ENCODE measurements at regions not wholly inside any gene's neighbourhood (a gene's known extent, or its start where the extent isn't known, plus 50 kb on each side); places are given as distances from the start of the nearest gene placed in this dataset.

GRCh38 chr3:72259755-72260587, 475.0 kb upstream of the PROK2 start:
- Histone ChIP-seq H3K36me3 (ENCODE audit: insufficient read depth, low read length, poor library complexity, severe bottlenecking) (no peaks in the 10 kb centered on the region), H3K27ac (ENCODE audit: low read depth, low read length, poor library complexity, severe bottlenecking) (no peak overlapping the region), H3K4me1 (ENCODE audit: insufficient read depth, low read length, poor library complexity, severe bottlenecking) (no peaks in the 10 kb centered on the region), H3K9me3 (ENCODE audit: low read depth, low read length, poor library complexity, severe bottlenecking) (no peaks in the 10 kb centered on the region), H3K27me3 (replicated peaks; ENCODE audit: insufficient read depth, low read depth, low read length, poor library complexity) (no peaks in the 10 kb centered on the region), H3K4me3 (ENCODE audit: low read depth, low read length, poor library complexity, severe bottlenecking) (no peak overlapping the region)
- no peak for TF ChIP-seq CTCF (conservative IDR thresholded peaks at IDR 0.05; ENCODE audit: low read depth, low read length)
- no TSS peak for BruUV-seq (replicated peaks)
- intact Hi-C loops (cut with micrococcal nuclease; ENCODE audit: unreplicated experiment), result loop anchor here (10.0 kb wide), 2 partner anchors 385 to 545 kb away; no protein-coding TSS in a partner anchor
- CTCF ChIA-PET, result no interaction called here
- DNase-seq (ENCODE audit: low spot score), result no peak
- POLR2A ChIA-PET (ENCODE audit: low non-redundant PET), result no interaction called here

GRCh38 chr3:72258361-72259141, 473.6 kb upstream of the PROK2 start:
- no peak for DNase-seq (ENCODE audit: low spot score)
- Histone ChIP-seq H3K4me3 (ENCODE audit: low read depth, low read length, poor library complexity, severe bottlenecking) (no peak overlapping the region), H3K4me1 (ENCODE audit: insufficient read depth, low read length, poor library complexity, severe bottlenecking) (no peaks in the 10 kb centered on the region), H3K27me3 (replicated peaks; ENCODE audit: insufficient read depth, low read depth, low read length, poor library complexity) (no peaks in the 10 kb centered on the region), H3K9me3 (ENCODE audit: low read depth, low read length, poor library complexity, severe bottlenecking) (no peaks in the 10 kb centered on the region), H3K27ac (ENCODE audit: low read depth, low read length, poor library complexity, severe bottlenecking) (no peak overlapping the region), H3K36me3 (ENCODE audit: insufficient read depth, low read length, poor library complexity, severe bottlenecking) (no peaks in the 10 kb centered on the region)
- CTCF ChIA-PET, result no interaction called here
- no TSS peak for BruUV-seq (replicated peaks)
- POLR2A ChIA-PET (ENCODE audit: low non-redundant PET), result no interaction called here
- TF ChIP-seq CTCF (conservative IDR thresholded peaks at IDR 0.05; ENCODE audit: low read depth, low read length) (no peak), EZH2 (IDR thresholded peaks at IDR 0.05; ENCODE audit: borderline replicate concordance, low read depth, low read length, poor library complexity, severe bottlenecking) (no peak)
- intact Hi-C loops (cut with micrococcal nuclease; ENCODE audit: unreplicated experiment), result no loop called here

- intact Hi-C loops (cut with micrococcal nuclease; ENCODE audit: unreplicated experiment), result no loop called here
- no peaks in the 10 kb centered on the region for H3K27me3 ChIP-seq (replicated peaks; ENCODE audit: insufficient read depth, low read depth, low read length, poor library complexity)
- CTCF ChIA-PET, result no interaction called here
- H3K27ac ChIP-seq (ENCODE audit: low read depth, low read length, poor library complexity, severe bottlenecking), result no peak overlapping the region
- DNase-seq (ENCODE audit: low spot score), result no peak
- TF ChIP-seq CTCF (conservative IDR thresholded peaks at IDR 0.05; ENCODE audit: low read depth, low read length) (no peak), EZH2 (IDR thresholded peaks at IDR 0.05; ENCODE audit: borderline replicate concordance, low read depth, low read length, poor library complexity, severe bottlenecking) (no peak)
- H3K4me3 ChIP-seq (ENCODE audit: low read depth, low read length, poor library complexity, severe bottlenecking), result no peak overlapping the region
- POLR2A ChIA-PET (ENCODE audit: low non-redundant PET), result no interaction called here
- H3K4me1 ChIP-seq (ENCODE audit: insufficient read depth, low read length, poor library complexity, severe bottlenecking), result no peaks in the 10 kb centered on the region
- BruUV-seq (replicated peaks), result no TSS peak
- no peaks in the 10 kb centered on the region for H3K9me3 ChIP-seq (ENCODE audit: low read depth, low read length, poor library complexity, severe bottlenecking)
- no peaks in the 10 kb centered on the region for H3K36me3 ChIP-seq (ENCODE audit: insufficient read depth, low read length, poor library complexity, severe bottlenecking)
These were observed 472.8 kb upstream of the PROK2 start for GRCh38 chr3:72257738-72258137.
